OCI-LY1 (cell line): ENCODE measurements at regions not wholly inside any gene's neighbourhood (a gene's known extent, or its start where the extent isn't known, plus 50 kb on each side); places are given as distances from the start of the nearest gene placed in this dataset.

Experiments used
- H2AFZ ChIP-seq: fragments of 200-600 bp; sonication (generic), shearing (Covaris generic); 2 replicates; pipeline ENCODE4 v1.6.0; 2014; ENCODE audit warnings: antibody characterized with exemption, mild to moderate bottlenecking, low read length
- H3F3A ChIP-seq: fragments of 200-600 bp; sonication (generic), shearing (Covaris generic); 2 replicates; pipeline ENCODE4 v1.6.0; 2014; ENCODE audit warnings: mild to moderate bottlenecking, antibody characterized with exemption, low read length, moderate library complexity; ENCODE audit not compliant: insufficient read depth
- H3K27ac ChIP-seq: fragments of 200-600 bp; sonication (generic); 2 replicates; pipeline ENCODE4 v1.5.1; 2014; ENCODE audit warnings: low read length, mixed run types, mild to moderate bottlenecking, low read depth; ENCODE audit not compliant: poor library complexity, severe bottlenecking
- H3K27me3 ChIP-seq: fragments of 200-600 bp; sonication (generic); 2 replicates; pipeline ENCODE4 v1.6.0; 2014; ENCODE audit warnings: antibody characterized with exemption, mild to moderate bottlenecking, low read length, moderate library complexity; ENCODE audit not compliant: insufficient read depth
- H3K36me3 ChIP-seq: fragments of 200-600 bp; sonication (generic); 2 replicates; pipeline ENCODE4 v1.6.1; 2014; ENCODE audit warnings: mild to moderate bottlenecking, antibody characterized with exemption, low read length, moderate library complexity, mixed read lengths; ENCODE audit not compliant: insufficient read depth
- H3K4me1 ChIP-seq: fragments of 200-600 bp; sonication (generic); 2 replicates; pipeline ENCODE4 v1.5.1; 2014; ENCODE audit warnings: mild to moderate bottlenecking, low read length, moderate library complexity; ENCODE audit not compliant: insufficient read depth, severe bottlenecking
- H3K4me2 ChIP-seq: fragments of 200-600 bp; sonication (generic), shearing (Covaris generic); 2 replicates; pipeline ENCODE4 v1.6.1; 2014; ENCODE audit warnings: low read length
- H3K4me3 ChIP-seq: fragments of 200-600 bp; sonication (generic); 2 replicates; pipeline ENCODE4 v1.5.1; 2014; ENCODE audit warnings: low read length, low read depth, mild to moderate bottlenecking, mixed read lengths; ENCODE audit not compliant: poor library complexity, severe bottlenecking
- H3K79me2 ChIP-seq: fragments of 200-600 bp; shearing (Covaris generic); 2 replicates; pipeline ENCODE4 v1.6.1; 2016; ENCODE audit warnings: mixed run types, low read length, mixed read lengths; ENCODE audit not compliant: insufficient read depth
- H3K9ac ChIP-seq: fragments of 200-600 bp; sonication (generic), shearing (Covaris generic); 2 replicates; pipeline ENCODE4 v1.6.1; 2014; ENCODE audit warnings: mild to moderate bottlenecking, low read length, mixed read lengths
- H3K9me2 ChIP-seq: fragments of 200-600 bp; sonication (generic), shearing (Covaris generic); 2 replicates; pipeline ENCODE4 v1.6.1; 2014; ENCODE audit warnings: low read depth, mild to moderate bottlenecking, low read length, mixed read lengths
- H3K9me3 ChIP-seq: fragments of 200-600 bp; shearing (Covaris generic); 2 replicates; pipeline ENCODE4 v1.6.1; 2014; ENCODE audit warnings: low read length, mixed read lengths
- H4K20me1 ChIP-seq: fragments of 200-600 bp; sonication (generic), shearing (Covaris generic); 2 replicates; pipeline ENCODE4 v1.6.0; 2016; ENCODE audit warnings: mild to moderate bottlenecking, low read length; ENCODE audit not compliant: insufficient read depth
- CTCF ChIP-seq: fragments of 200-600 bp; sonication (generic), shearing (Covaris generic); IDR thresholded peaks from 2 replicates; pipeline ENCODE4 v1.5.1; 2017; ENCODE audit warnings: mild to moderate bottlenecking, antibody characterized with exemption, low read length, moderate library complexity, mixed read lengths
- EZH2 ChIP-seq: fragments of 200-600 bp; sonication (generic), shearing (Covaris generic); IDR thresholded peaks from 2 replicates; pipeline ENCODE4 v1.8.0; 2017; ENCODE audit warnings: borderline replicate concordance, mixed run types, mild to moderate bottlenecking, antibody characterized with exemption, low read length, moderate library complexity, mixed read lengths

GRCh38 chr22:48729499-48730171 is 1098.0 kb downstream of the BRD1 start:
- no peaks in the 10 kb centered on the region for H3K4me1 ChIP-seq
- TF ChIP-seq EZH2 (no peak), CTCF (no peak)
- no peaks in the 10 kb centered on the region for H3K9me3 ChIP-seq
- H3F3A ChIP-seq: no peaks in the 10 kb centered on the region
- no peak overlapping the region for H3K4me2 ChIP-seq
- no peaks in the 10 kb centered on the region for H3K79me2 ChIP-seq
- no peaks in the 10 kb centered on the region for H3K27me3 ChIP-seq
- H4K20me1 ChIP-seq: no peaks in the 10 kb centered on the region
- H3K36me3 ChIP-seq: no peaks in the 10 kb centered on the region
- no peak overlapping the region for H3K4me3 ChIP-seq
- H3K27ac ChIP-seq: no peak overlapping the region
- no peaks in the 10 kb centered on the region for H3K9me2 ChIP-seq
- H2AFZ ChIP-seq: no peak overlapping the region
- no peak overlapping the region for H3K9ac ChIP-seq

GRCh38 chr22:48727454-48728058 is 1100.1 kb downstream of the BRD1 start:
- H2AFZ ChIP-seq: no peak overlapping the region
- H3K27me3 ChIP-seq: no peaks in the 10 kb centered on the region
- H3K9ac ChIP-seq: no peak overlapping the region
- no peaks in the 10 kb centered on the region for H3K9me2 ChIP-seq
- no peaks in the 10 kb centered on the region for H4K20me1 ChIP-seq
- no peak overlapping the region for H3K4me3 ChIP-seq
- H3K4me1 ChIP-seq: no peaks in the 10 kb centered on the region
- H3K79me2 ChIP-seq: no peaks in the 10 kb centered on the region
- no peak overlapping the region for H3K4me2 ChIP-seq
- H3K36me3 ChIP-seq: no peaks in the 10 kb centered on the region
- H3K27ac ChIP-seq: no peak overlapping the region
- no peaks in the 10 kb centered on the region for H3K9me3 ChIP-seq
- TF ChIP-seq CTCF (no peak), EZH2 (no peak)
- no peaks in the 10 kb centered on the region for H3F3A ChIP-seq

- Histone ChIP-seq H3K9me3 (no peaks in the 10 kb centered on the region), H2AFZ (no peak overlapping the region), H3K9ac (no peak overlapping the region), H3K27ac (no peak overlapping the region), H3K27me3 (no peaks in the 10 kb centered on the region; the same call in 1 of the 2 replicates), H3F3A (no peaks in the 10 kb centered on the region), H3K79me2 (no peaks in the 10 kb centered on the region), H3K4me1 (no peaks in the 10 kb centered on the region), H3K4me3 (no peak overlapping the region), H3K36me3 (no peaks in the 10 kb centered on the region), H4K20me1 (no peaks in the 10 kb centered on the region), H3K9me2 (no peaks in the 10 kb centered on the region), H3K4me2 (no peak overlapping the region)
- TF ChIP-seq CTCF (no peak), EZH2 (no peak)
Observed at GRCh38 chr22:48724899-48725298, 1102.8 kb downstream of the BRD1 start.
